Right lobe of liver (tissue), 4 donors: ENCODE measurements at regions not wholly inside any gene's neighbourhood (a gene's known extent, or its start where the extent isn't known, plus 50 kb on each side); places are given as distances from the start of the nearest gene placed in this dataset.

Experiments used
- CTCF ChIP-seq, 4 donors: fragments of 200-600 bp in 3 of 4; fragments of 450-650 bp in 1 of 4; IDR thresholded peaks; one replicate each; pipeline versions ENCODE4 v1.5.1 to v1.8.0; 2016 to 2022; ENCODE audit warnings: antibody characterized with exemption in 4 of 4, mild to moderate bottlenecking in 2 of 4
- POLR2A ChIP-seq: fragments of 450-650 bp; IDR thresholded peaks from one replicate; pipeline ENCODE4 v1.6.1; 2017; ENCODE audit warnings: antibody characterized with exemption, mild to moderate bottlenecking
- donor health status: DM: no; HTN: no; CAD: no.
- donor health status: DM: no; HTN: no; CAD: no.
- donor health status: DM: no; HTN: yes; CAD: no.

DNA sequence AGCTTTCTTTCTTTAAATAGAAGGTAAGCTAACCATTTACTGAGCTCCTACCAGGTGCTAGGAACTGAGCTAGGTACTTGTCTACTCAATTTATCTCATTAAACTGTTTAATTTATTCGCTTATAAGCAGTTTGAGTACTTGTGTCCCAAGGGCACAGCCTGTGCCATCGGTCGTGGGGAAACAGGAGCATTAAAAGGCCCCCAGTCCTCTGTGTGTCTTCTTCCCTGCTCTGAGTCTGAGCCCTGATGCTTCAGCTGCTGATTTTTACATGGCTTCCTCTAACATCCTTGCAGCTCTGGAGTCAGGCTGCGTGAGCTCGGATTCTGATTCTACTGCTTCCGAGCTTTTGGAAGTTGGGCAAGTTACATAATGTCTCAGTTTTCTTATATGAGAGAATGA is 239.5 kb downstream of the EDEM1 start:
- no peak for TF ChIP-seq CTCF (IDR thresholded peaks at IDR 0.05)
- TF ChIP-seq POLR2A = no peak
